HG02885 (cell line): ENCODE measurements at regions not wholly inside any gene's neighbourhood (a gene's known extent, or its start where the extent isn't known, plus 50 kb on each side); places are given as distances from the start of the nearest gene placed in this dataset.
A peak's percentile ranks its signal among the peaks of the same experiment; 100 is the strongest.

ENCODE experiments used
- ATAC-seq: cut with Tn5 transposase; IDR thresholded peaks from one replicate; pipeline ENCODE4 v1.9.1; 2021; ENCODE audit warnings: mild to moderate bottlenecking; ENCODE audit not compliant: unreplicated experiment, poor library complexity

GRCh38 chr5:159827861-159828260 is 88.4 kb upstream of the ADRA1B start:
- ATAC-seq = no peak

- ATAC-seq = no peak
These were observed 84.2 kb upstream of the ADRA1B start for GRCh38 chr5:159832073-159832472.

GRCh38 chr5:159833088-159833487 is 83.2 kb upstream of the ADRA1B start:
- ATAC-seq = no peak

- no peak for ATAC-seq
These were observed 82.4 kb upstream of the ADRA1B start for GRCh38 chr5:159833846-159834245.

GRCh38 chr5:159835548-159835947 is 80.7 kb upstream of the ADRA1B start:
- ATAC-seq = no peak

GRCh38 chr5:159836691-159837090 is 79.6 kb upstream of the ADRA1B start:
- ATAC-seq = no peak

- no peak for ATAC-seq
These were observed 78.4 kb upstream of the ADRA1B start for GRCh38 chr5:159837860-159838259.

- ATAC-seq = no peak
These were observed 77.6 kb upstream of the ADRA1B start for GRCh38 chr5:159838551-159839222.

GRCh38 chr5:159844267-159845121 is 71.8 kb upstream of the ADRA1B start:
- no peak for ATAC-seq

- ATAC-seq = no peak
These were observed 66.7 kb upstream of the ADRA1B start for GRCh38 chr5:159849437-159850083.

- no peak for ATAC-seq
These were observed 66.1 kb upstream of the ADRA1B start for GRCh38 chr5:159850160-159850559.

GRCh38 chr5:159851053-159851452 is 65.2 kb upstream of the ADRA1B start:
- ATAC-seq = no peak

- ATAC-seq = no peak
These were observed 61.4 kb upstream of the ADRA1B start for GRCh38 chr5:159854916-159855315.

GRCh38 chr5:159855476-159856191 is 60.6 kb upstream of the ADRA1B start:
- ATAC-seq = no peak

GRCh38 chr5:159858871-159859270 is 57.4 kb upstream of the ADRA1B start:
- no peak for ATAC-seq

GRCh38 chr5:159861086-159861485 is 55.2 kb upstream of the ADRA1B start:
- no peak for ATAC-seq

GRCh38 chr5:159864885-159865691 is 51.2 kb upstream of the ADRA1B start:
- ATAC-seq = peak; percentile 87

GRCh38 chr5:159866093-159866492 is 50.2 kb upstream of the ADRA1B start:
- no peak for ATAC-seq
